NCI-H1105 (cell line): ENCODE measurements at regions not wholly inside any gene's neighbourhood (a gene's known extent, or its start where the extent isn't known, plus 50 kb on each side); places are given as distances from the start of the nearest gene placed in this dataset.

Experiments
- DNase-seq: peaks from one replicate; lab custom pipeline; 2025; lab: John Stamatoyannopoulos, UW

DNA sequence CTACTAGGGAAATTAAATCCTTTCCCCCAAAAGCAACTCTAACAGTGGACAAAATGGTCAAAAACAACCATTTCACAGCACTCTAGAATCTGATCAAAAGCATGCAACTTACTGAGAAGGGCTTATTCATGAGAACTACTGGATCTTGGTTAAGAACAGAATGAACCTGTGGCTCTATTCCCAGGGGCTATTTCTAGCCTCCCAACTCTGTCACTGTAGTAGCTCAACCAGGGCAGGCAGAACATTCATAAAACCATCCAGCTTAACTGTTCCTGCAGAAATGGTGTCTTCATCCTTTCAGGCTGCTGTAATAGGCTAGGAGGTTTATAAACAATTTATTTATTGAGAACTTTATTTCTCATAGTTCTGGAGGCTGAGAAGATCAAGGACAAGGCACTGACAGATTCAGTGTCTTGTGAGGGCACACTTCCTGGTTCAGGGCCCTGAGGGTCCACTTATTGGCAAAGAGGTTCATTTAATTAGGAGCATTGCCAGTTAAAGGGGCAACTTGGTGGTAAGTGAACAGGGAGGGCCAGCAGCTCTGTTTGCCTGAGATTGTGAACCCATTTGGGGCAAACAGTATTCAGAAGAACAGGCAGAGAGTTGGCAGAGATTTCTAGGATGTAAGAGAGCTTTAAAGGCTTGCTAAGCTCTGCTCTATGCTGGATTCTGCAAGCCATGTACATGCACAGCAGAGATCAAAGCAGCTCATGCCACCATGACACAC is 238.5 kb upstream of the FBXL7 start:
- no peak for DNase-seq

GRCh38 chr5:15260356-15261268 is 239.4 kb upstream of the FBXL7 start:
- DNase-seq: no peak

- DNase-seq: no peak
Measured at GRCh38 chr5:15256485-15256884, 243.5 kb upstream of the FBXL7 start.

DNA sequence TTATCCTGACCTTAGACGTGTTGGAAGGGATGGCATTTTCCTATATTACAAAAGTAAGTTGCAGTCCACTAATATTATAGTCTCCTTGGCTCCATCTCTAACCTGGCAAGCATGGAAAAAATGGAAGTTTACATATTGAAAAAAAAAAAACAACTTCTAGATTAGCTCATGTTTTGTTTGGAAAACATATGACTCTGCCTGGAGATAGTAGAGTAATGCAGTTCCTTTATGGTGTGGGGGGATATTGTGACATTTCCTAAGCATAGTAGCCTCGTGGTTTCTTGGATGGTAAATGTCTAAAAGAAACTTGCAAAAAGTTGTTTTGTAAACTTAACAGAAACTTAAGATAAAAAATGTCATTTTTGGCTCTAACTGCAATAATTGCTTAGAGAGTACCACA is 244.4 kb upstream of the FBXL7 start:
- DNase-seq: no peak

- no peak for DNase-seq
Measured at GRCh38 chr5:15254607-15255006, 245.4 kb upstream of the FBXL7 start.

GRCh38 chr5:15252331-15252730 is 247.6 kb upstream of the FBXL7 start:
- DNase-seq: no peak

DNA sequence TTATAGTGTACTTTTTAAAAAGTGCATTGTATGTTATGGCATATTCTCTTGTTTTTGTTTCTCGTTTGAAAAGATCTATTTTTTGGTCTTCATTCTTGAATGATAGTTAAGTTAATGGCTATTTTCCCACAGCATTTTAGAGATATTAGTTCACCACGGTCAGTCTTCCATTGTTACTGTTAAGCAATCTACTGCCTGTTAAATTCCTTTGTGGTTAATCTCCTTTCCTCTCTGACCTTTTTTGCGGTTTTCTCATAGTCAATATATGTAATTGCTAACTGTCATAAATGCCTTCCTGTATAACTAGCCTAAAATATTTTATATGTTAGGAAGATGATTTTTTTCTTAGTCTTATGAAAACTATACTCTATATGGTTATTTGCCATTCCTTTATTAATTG is 250.8 kb upstream of the FBXL7 start:
- DNase-seq: no peak

GRCh38 chr5:15248731-15249130 is 251.2 kb upstream of the FBXL7 start:
- DNase-seq: no peak

GRCh38 chr5:15245913-15246312 is 254.1 kb upstream of the FBXL7 start:
- DNase-seq: no peak

- no peak for DNase-seq
Measured at GRCh38 chr5:15243301-15244020, 256.5 kb upstream of the FBXL7 start.

- DNase-seq: no peak
Measured at GRCh38 chr5:15241216-15241821, 258.7 kb upstream of the FBXL7 start.

DNA sequence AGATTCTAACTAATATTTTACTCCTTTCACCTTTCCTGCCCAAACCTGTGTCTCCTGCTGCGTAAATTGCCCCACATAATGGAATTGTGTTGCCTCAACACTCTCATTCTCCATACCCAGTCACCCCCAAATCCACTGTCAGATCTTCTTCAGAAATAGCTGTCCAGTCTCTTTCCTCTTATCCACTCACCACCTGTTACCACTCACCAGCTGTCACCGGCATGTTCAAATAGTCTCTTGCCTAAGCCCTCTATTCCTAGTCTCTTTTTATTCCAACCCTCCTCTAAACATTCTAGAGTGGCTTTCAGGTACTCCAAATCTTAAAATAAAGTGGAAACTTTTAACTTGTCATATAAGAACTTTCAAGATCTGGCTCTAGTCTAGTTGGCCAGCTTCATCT is 262.0 kb upstream of the FBXL7 start:
- no peak for DNase-seq

DNA sequence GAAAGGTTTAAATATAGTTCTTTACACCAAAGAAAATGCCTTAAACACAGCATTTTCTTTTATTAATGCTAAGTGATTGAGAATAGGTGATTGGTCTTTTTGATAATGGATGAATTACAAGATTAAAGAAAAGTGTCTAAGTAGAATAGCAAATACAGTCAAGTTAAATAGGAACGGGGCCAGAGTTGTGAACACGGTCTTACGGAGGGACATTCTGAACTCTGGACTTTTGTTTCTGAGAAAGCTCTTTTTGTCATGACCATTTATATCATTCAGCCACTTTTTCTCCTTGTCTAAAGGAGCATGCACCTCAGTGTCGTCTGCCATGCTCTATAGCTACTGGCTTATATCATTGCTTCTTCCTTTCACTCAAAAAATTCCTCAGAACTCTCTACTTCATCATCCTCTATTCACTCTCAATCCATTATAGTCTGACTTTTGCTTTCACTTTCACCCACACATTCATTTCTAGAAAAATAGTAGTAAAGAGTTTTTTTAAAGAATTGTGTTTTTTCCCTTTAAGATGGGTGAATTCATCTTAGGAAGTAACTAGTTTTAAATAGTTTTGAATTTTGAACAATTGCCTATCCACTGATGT is 263.0 kb upstream of the FBXL7 start:
- DNase-seq: no peak

DNA sequence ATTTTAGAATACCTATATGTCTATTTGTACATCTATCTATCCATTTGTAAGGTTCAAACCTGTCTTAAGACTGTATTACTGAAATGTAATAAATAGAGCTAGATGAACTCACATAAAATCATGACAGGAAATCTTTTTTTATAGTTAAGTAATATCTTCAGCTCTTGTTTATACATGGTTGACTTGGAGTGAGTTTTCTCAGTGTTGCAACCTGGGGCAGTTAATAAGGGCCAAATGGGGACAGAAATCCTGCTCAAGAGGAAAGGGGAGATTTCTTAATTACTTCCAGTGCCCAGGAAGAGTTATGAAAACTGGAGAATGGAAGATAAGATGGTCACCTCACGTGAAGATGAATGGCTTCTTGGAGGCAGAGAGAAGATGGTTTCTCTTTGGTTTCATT is 265.1 kb upstream of the FBXL7 start:
- DNase-seq: no peak

DNA sequence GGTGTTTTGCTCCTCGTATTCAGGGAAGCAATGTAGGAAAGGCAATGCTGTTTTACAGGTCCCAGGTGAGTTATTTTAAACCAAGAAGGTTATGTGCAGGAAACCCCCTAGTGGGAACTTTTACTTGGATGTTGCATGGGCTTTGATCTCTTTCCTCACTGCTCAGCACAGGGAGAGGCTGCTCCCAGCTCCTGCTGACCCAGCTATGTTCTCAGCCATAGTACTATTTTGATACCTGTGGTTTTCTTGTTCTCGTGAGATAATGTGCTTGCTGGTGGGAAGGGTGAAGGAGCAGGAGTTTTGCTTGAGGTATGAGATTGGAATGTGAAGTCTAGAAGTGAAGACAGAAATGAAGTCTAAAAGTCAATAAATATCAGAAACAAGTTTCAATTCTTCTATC is 265.6 kb upstream of the FBXL7 start:
- no peak for DNase-seq

DNA sequence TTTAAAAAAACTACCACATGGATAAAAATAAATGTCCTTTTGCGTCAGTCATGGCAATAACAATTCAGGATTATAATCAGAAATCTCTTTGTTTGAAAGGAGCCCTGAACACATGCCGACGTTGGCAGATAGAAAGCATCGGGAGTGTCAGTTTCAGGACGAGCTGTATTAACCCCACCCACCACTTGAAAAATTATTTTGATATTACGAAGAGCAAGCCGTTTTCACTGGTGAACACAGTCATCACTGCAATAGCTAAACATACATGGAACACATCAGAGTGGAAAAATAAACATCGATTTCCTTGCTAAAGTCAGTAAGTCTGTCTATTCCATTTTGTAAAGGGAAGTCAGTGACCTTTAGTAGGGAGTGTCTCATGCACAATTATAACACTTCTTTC is 266.4 kb upstream of the FBXL7 start:
- no peak for DNase-seq

GRCh38 chr5:15222156-15222555 is 277.8 kb upstream of the FBXL7 start:
- no peak for DNase-seq

DNA sequence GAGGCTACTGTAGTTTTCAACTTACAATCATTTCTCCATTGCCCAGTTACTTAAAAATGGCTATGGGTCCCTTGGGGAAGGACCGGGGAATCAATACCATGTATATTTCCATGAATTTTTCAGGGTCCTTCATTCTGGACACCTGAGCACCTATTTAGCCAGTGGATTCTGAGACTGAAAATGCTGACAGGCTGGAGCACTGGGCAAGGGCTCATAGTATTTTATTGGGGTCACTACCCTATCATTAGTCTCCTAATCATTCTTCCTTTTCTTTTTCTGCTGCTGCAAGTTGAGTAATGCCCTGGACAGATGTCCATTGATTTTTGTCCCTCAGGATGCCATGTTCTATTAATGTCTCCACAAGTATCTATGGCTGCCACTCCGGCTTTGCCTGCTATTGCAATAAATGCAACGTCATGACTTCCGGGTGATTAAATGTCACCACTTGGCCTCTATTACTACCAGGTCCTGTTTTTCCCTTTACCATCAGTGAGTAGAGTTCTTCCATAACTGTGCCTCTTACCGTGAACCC is 279.3 kb upstream of the FBXL7 start:
- no peak for DNase-seq

- DNase-seq: no peak
Measured at GRCh38 chr5:15215056-15215455, 284.9 kb upstream of the FBXL7 start.

GRCh38 chr5:15214010-15214409 is 286.0 kb upstream of the FBXL7 start:
- no peak for DNase-seq

- no peak for DNase-seq
Measured at GRCh38 chr5:15209053-15209762, 290.8 kb upstream of the FBXL7 start.
